ENCODE measurements at regions not wholly inside any gene's neighbourhood (a gene's known extent, or its start where the extent isn't known, plus 50 kb on each side); places are given as distances from the start of the nearest gene placed in this dataset.

- no peak for TF ChIP-seq CTCF (IDR thresholded peaks at IDR 0.05; ENCODE audit: insufficient read depth, missing control alignments)
- no peak for DNase-seq (ENCODE audit: insufficient read length, low spot score)
- FAIRE-seq: no peak
These were observed 207.1 kb upstream of the MEX3C start for GRCh38 chr18:51404620-51405019.

- DNase-seq (ENCODE audit: insufficient read length, low spot score) (no peak), FAIRE-seq (peak; percentile 6)
- TF ChIP-seq CTCF (IDR thresholded peaks at IDR 0.05; ENCODE audit: insufficient read depth, missing control alignments): no peak
These were observed 208.4 kb upstream of the MEX3C start for GRCh38 chr18:51405683-51406477.

- DNase-seq (ENCODE audit: insufficient read length, low spot score) (no peak), FAIRE-seq (no peak)
- TF ChIP-seq CTCF (IDR thresholded peaks at IDR 0.05; ENCODE audit: insufficient read depth, missing control alignments): no peak
These were observed 220.4 kb upstream of the MEX3C start for GRCh38 chr18:51417643-51418483.

- FAIRE-seq: no peak
- TF ChIP-seq CTCF (IDR thresholded peaks at IDR 0.05; ENCODE audit: insufficient read depth, missing control alignments): no peak
- DNase-seq (ENCODE audit: insufficient read length, low spot score): no peak
These were observed 228.0 kb upstream of the MEX3C start for GRCh38 chr18:51425475-51425874.

- DNase-seq (ENCODE audit: insufficient read length, low spot score) (no peak), FAIRE-seq (no peak)
- no peak for TF ChIP-seq CTCF (IDR thresholded peaks at IDR 0.05; ENCODE audit: insufficient read depth, missing control alignments)
These were observed 228.4 kb upstream of the MEX3C start for GRCh38 chr18:51425889-51426288.

- DNase-seq (ENCODE audit: insufficient read length, low spot score): no peak
- TF ChIP-seq CTCF (IDR thresholded peaks at IDR 0.05; ENCODE audit: insufficient read depth, missing control alignments): no peak
- FAIRE-seq: no peak
These were observed 229.5 kb upstream of the MEX3C start for GRCh38 chr18:51426996-51427395.

- peak; percentile 60 for FAIRE-seq
- TF ChIP-seq CTCF (IDR thresholded peaks at IDR 0.05; ENCODE audit: insufficient read depth, missing control alignments): no peak
- no peak for DNase-seq (ENCODE audit: insufficient read length, low spot score)
These were observed 232.2 kb upstream of the MEX3C start for GRCh38 chr18:51429644-51430043.

Measured in D721Med (cell line).